ENCODE measurements at regions not wholly inside any gene's neighbourhood (a gene's known extent, or its start where the extent isn't known, plus 50 kb on each side); places are given as distances from the start of the nearest gene placed in this dataset.

GRCh38 chr2:2926858-2927175 is 450.8 kb downstream of the EIPR1 start:
- TF ChIP-seq, protein P1, sequence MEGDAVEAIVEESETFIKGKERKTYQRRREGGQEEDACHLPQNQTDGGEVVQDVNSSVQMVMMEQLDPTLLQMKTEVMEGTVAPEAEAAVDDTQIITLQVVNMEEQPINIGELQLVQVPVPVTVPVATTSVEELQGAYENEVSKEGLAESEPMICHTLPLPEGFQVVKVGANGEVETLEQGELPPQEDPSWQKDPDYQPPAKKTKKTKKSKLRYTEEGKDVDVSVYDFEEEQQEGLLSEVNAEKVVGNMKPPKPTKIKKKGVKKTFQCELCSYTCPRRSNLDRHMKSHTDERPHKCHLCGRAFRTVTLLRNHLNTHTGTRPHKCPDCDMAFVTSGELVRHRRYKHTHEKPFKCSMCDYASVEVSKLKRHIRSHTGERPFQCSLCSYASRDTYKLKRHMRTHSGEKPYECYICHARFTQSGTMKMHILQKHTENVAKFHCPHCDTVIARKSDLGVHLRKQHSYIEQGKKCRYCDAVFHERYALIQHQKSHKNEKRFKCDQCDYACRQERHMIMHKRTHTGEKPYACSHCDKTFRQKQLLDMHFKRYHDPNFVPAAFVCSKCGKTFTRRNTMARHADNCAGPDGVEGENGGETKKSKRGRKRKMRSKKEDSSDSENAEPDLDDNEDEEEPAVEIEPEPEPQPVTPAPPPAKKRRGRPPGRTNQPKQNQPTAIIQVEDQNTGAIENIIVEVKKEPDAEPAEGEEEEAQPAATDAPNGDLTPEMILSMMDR (IDR thresholded peaks at IDR 0.05 in 2 of 3, conservative IDR thresholded peaks at IDR 0.05 in 1 of 3; ENCODE audit: insufficient read depth in 2 of 3, low read depth in 1 of 3, low read length in 3 of 3) = no peak
- TF ChIP-seq, protein P2, sequence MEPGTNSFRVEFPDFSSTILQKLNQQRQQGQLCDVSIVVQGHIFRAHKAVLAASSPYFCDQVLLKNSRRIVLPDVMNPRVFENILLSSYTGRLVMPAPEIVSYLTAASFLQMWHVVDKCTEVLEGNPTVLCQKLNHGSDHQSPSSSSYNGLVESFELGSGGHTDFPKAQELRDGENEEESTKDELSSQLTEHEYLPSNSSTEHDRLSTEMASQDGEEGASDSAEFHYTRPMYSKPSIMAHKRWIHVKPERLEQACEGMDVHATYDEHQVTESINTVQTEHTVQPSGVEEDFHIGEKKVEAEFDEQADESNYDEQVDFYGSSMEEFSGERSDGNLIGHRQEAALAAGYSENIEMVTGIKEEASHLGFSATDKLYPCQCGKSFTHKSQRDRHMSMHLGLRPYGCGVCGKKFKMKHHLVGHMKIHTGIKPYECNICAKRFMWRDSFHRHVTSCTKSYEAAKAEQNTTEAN (CRISPR knock-in tag; IDR thresholded peaks at IDR 0.05) = no peak
- no peak for TF ChIP-seq POLR2AphosphoS5 (IDR thresholded peaks at IDR 0.05; ENCODE audit: control insufficient read depth, insufficient read depth, low read depth, low read length)
- TF ChIP-seq NFRKB (IDR thresholded peaks at IDR 0.05; ENCODE audit: low read depth) = no peak
- no peak for TF ChIP-seq MED1 (CRISPR knock-in tag; IDR thresholded peaks at IDR 0.05; ENCODE audit: borderline replicate concordance)
- no peak for TF ChIP-seq CBFB (CRISPR knock-in tag; IDR thresholded peaks at IDR 0.05)

All from K562 (cell line).